SKM-1 (cell line): ENCODE measurements at regions not wholly inside any gene's neighbourhood (a gene's known extent, or its start where the extent isn't known, plus 50 kb on each side); places are given as distances from the start of the nearest gene placed in this dataset.
"Not testable (repeated sequence)": the region's sequence is repeated elsewhere in the genome, so short reads cannot be mapped to it uniquely, and the experiment has no call there.

Experiments
- DNase-seq: peaks from one replicate; lab custom pipeline; 2025; ENCODE audit not compliant: unreplicated experiment; lab: John Stamatoyannopoulos, UW

GRCh38 chr14:106522118-106522517 lies 995.7 kb downstream of the TMEM121 start:
- not testable (repeated sequence) for DNase-seq

- DNase-seq, result no peak
Measured at GRCh38 chr14:106522990-106523389, 996.6 kb downstream of the TMEM121 start.

- no peak for DNase-seq
Measured at GRCh38 chr14:106528717-106529116, 1002.3 kb downstream of the TMEM121 start.

- no peak for DNase-seq
Measured at GRCh38 chr14:106530031-106530422, 1003.6 kb downstream of the TMEM121 start.

GRCh38 chr14:106530423-106531107 lies 1004.2 kb downstream of the TMEM121 start:
- DNase-seq, result no peak

- DNase-seq, result not testable (repeated sequence)
Measured at GRCh38 chr14:106537597-106537996, 1011.2 kb downstream of the TMEM121 start.

GRCh38 chr14:106538201-106538600 lies 1011.8 kb downstream of the TMEM121 start:
- no peak for DNase-seq

- DNase-seq, result no peak
Measured at GRCh38 chr14:106547735-106548434, 1021.5 kb downstream of the TMEM121 start.

GRCh38 chr14:106549064-106549463 lies 1022.7 kb downstream of the TMEM121 start:
- no peak for DNase-seq

GRCh38 chr14:106551265-106551664 lies 1024.9 kb downstream of the TMEM121 start:
- DNase-seq, result no peak

GRCh38 chr14:106556211-106556610 lies 1029.8 kb downstream of the TMEM121 start:
- not testable (repeated sequence) for DNase-seq

GRCh38 chr14:106556665-106557289 lies 1030.4 kb downstream of the TMEM121 start:
- no peak for DNase-seq

- DNase-seq, result no peak
Measured at GRCh38 chr14:106562451-106562850, 1036.1 kb downstream of the TMEM121 start.

- DNase-seq, result peak; percentile 12
Measured at GRCh38 chr14:106564058-106564643, 1037.8 kb downstream of the TMEM121 start.

GRCh38 chr14:106578481-106578880 lies 1052.1 kb downstream of the TMEM121 start:
- DNase-seq, result no peak

GRCh38 chr14:106579084-106579483 lies 1052.7 kb downstream of the TMEM121 start:
- DNase-seq, result no peak

GRCh38 chr14:106585692-106586091 lies 1059.3 kb downstream of the TMEM121 start:
- no peak for DNase-seq

GRCh38 chr14:106586098-106586704 lies 1059.8 kb downstream of the TMEM121 start:
- DNase-seq, result no peak

- not testable (repeated sequence) for DNase-seq
Measured at GRCh38 chr14:106591539-106591938, 1065.2 kb downstream of the TMEM121 start.

GRCh38 chr14:106592115-106592852 lies 1065.9 kb downstream of the TMEM121 start:
- not testable (repeated sequence) for DNase-seq

- DNase-seq, result no peak
Measured at GRCh38 chr14:106599209-106599608, 1072.8 kb downstream of the TMEM121 start.
